CD4-positive, alpha-beta T cell treated with Interleukin-17A for 1 hour (primary cell): ENCODE measurements at regions not wholly inside any gene's neighbourhood (a gene's known extent, or its start where the extent isn't known, plus 50 kb on each side); places are given as distances from the start of the nearest gene placed in this dataset.

Experiments used
- DNase-seq: peaks from one replicate; pipeline ENCODE4 v3.0.0-alpha.2; 2020

- DNase-seq: no peak
These were observed 358.8 kb upstream of the ARRDC3 start for GRCh38 chr5:91741764-91742505.

GRCh38 chr5:91730026-91730425, 346.9 kb upstream of the ARRDC3 start:
- no peak for DNase-seq

GRCh38 chr5:91727463-91727862, 344.3 kb upstream of the ARRDC3 start:
- DNase-seq: no peak

- DNase-seq: no peak
These were observed 339.8 kb upstream of the ARRDC3 start for GRCh38 chr5:91722736-91723467.

GRCh38 chr5:91712718-91713117, 329.6 kb upstream of the ARRDC3 start:
- no peak for DNase-seq

- no peak for DNase-seq
These were observed 324.4 kb upstream of the ARRDC3 start for GRCh38 chr5:91707521-91707841.

- DNase-seq: no peak
These were observed 323.8 kb upstream of the ARRDC3 start for GRCh38 chr5:91706785-91707520.

GRCh38 chr5:91703128-91703527, 320.0 kb upstream of the ARRDC3 start:
- no peak for DNase-seq

GRCh38 chr5:91699429-91699828, 316.3 kb upstream of the ARRDC3 start:
- no peak for DNase-seq

- DNase-seq: no peak
These were observed 308.5 kb upstream of the ARRDC3 start for GRCh38 chr5:91691592-91691991.

GRCh38 chr5:91690921-91691320, 307.8 kb upstream of the ARRDC3 start:
- no peak for DNase-seq

- no peak for DNase-seq
These were observed 304.3 kb upstream of the ARRDC3 start for GRCh38 chr5:91687430-91687829.

GRCh38 chr5:91684625-91685024, 301.5 kb upstream of the ARRDC3 start:
- no peak for DNase-seq

- no peak for DNase-seq
These were observed 287.4 kb upstream of the ARRDC3 start for GRCh38 chr5:91670563-91670962.

- DNase-seq: no peak
These were observed 287.0 kb upstream of the ARRDC3 start for GRCh38 chr5:91670122-91670521.

GRCh38 chr5:91668261-91668660, 285.1 kb upstream of the ARRDC3 start:
- no peak for DNase-seq

GRCh38 chr5:91652678-91653077, 269.6 kb upstream of the ARRDC3 start:
- no peak for DNase-seq

GRCh38 chr5:91651704-91652103, 268.6 kb upstream of the ARRDC3 start:
- DNase-seq: no peak

GRCh38 chr5:91645347-91645746, 262.2 kb upstream of the ARRDC3 start:
- no peak for DNase-seq

- DNase-seq: no peak
These were observed 260.7 kb upstream of the ARRDC3 start for GRCh38 chr5:91643797-91644196.

- no peak for DNase-seq
These were observed 259.5 kb upstream of the ARRDC3 start for GRCh38 chr5:91642581-91642980.

- DNase-seq: peak; percentile 42
These were observed 258.7 kb upstream of the ARRDC3 start for GRCh38 chr5:91641730-91642350.

- no peak for DNase-seq
These were observed 256.6 kb upstream of the ARRDC3 start for GRCh38 chr5:91639744-91640143.

- DNase-seq: no peak
These were observed 254.9 kb upstream of the ARRDC3 start for GRCh38 chr5:91638010-91638409.
